ENCODE measurements at regions not wholly inside any gene's neighbourhood (a gene's known extent, or its start where the extent isn't known, plus 50 kb on each side); places are given as distances from the start of the nearest gene placed in this dataset.

GRCh38 chr3:27641271-27641800 lies 80.8 kb downstream of the EOMES start:
- Histone ChIP-seq H4K20me1 (ENCODE audit: insufficient read depth) (no peaks in the 10 kb centered on the region), H3F3A (replicated peaks; ENCODE audit: insufficient read depth) (no peaks in the 10 kb centered on the region), H3K9me3 (no peaks in the 10 kb centered on the region), H3K27ac (ENCODE audit: low read depth in 2 of 2, low read length in 1 of 2) (no peak overlapping the region), H3K79me2 (ENCODE audit: insufficient read depth) (no peaks in the 10 kb centered on the region), H3K4me1 (ENCODE audit: control insufficient read depth in 1 of 2, insufficient read depth in 2 of 2, low read depth in 1 of 2, low read length in 1 of 2) (no peaks in the 10 kb centered on the region), H3K36me3 (replicated peaks in 1 of 2; ENCODE audit: control insufficient read depth in 1 of 2, insufficient read depth in 2 of 2, low read length in 1 of 2) (no peaks in the 10 kb centered on the region), H2AFZ (ENCODE audit: low read depth) (no peak overlapping the region), H3K4me2 (no peak overlapping the region), H3K27me3 (ENCODE audit: insufficient read depth) (no peaks in the 10 kb centered on the region), H3K9me2 (no peaks in the 10 kb centered on the region), H3K9ac (no peak overlapping the region), H3K4me3 (ENCODE audit: low read depth in 2 of 2, low read length in 1 of 2) (no peak overlapping the region)
- TF ChIP-seq NRF1 (IDR thresholded peaks at IDR 0.05; ENCODE audit: low read depth, low read length) = no peak
- TF ChIP-seq TEAD4 (IDR thresholded peaks at IDR 0.05; ENCODE audit: borderline replicate concordance, insufficient read depth) = no peak
- TF ChIP-seq YY1 (IDR thresholded peaks at IDR 0.05; ENCODE audit: low read depth) = no peak
- TF ChIP-seq ELF1 (IDR thresholded peaks at IDR 0.05) = no peak
- no peak for TF ChIP-seq RFX5 (IDR thresholded peaks at IDR 0.05; ENCODE audit: low read length)
- TF ChIP-seq RXRA (IDR thresholded peaks at IDR 0.05; ENCODE audit: borderline replicate concordance, low read depth) = no peak
- no peak for TF ChIP-seq GATA2 (CRISPR knock-in tag; IDR thresholded peaks at IDR 0.05)
- no peak for TF ChIP-seq RCOR1 (IDR thresholded peaks at IDR 0.05; ENCODE audit: low read length)
- TF ChIP-seq CTCF (IDR thresholded peaks at IDR 0.05) = no peak
- TF ChIP-seq REST (IDR thresholded peaks at IDR 0.05; ENCODE audit: low read depth, low read length) = no peak
- TF ChIP-seq USF1 (IDR thresholded peaks at IDR 0.05; ENCODE audit: borderline replicate concordance, low read depth) = no peak
- ChIA-PET CTCF (interaction anchor here (0.8 to 1.3 kb wide), 2 partner anchors 17 to 330 kb away, joined by 3 read pairs; no protein-coding TSS in a partner anchor), POLR2A (no interaction called here)
- 100% methylated on average over 1 of the region's 1 CpG for WGBS (ENCODE audit: low lambda C conversion rate)
- DNase-seq = no peak

GRCh38 chr3:27639271-27639670 lies 82.9 kb downstream of the EOMES start:
- TF ChIP-seq NFIC (IDR thresholded peaks at IDR 0.05; ENCODE audit: borderline replicate concordance) = no peak
- TF ChIP-seq GATA2 (CRISPR knock-in tag; IDR thresholded peaks at IDR 0.05) = no peak
- TF ChIP-seq EZH2phosphoT487 (IDR thresholded peaks at IDR 0.05; ENCODE audit: borderline replicate concordance, low read depth) = no peak
- no peak for TF ChIP-seq TEAD4 (IDR thresholded peaks at IDR 0.05; ENCODE audit: borderline replicate concordance, insufficient read depth)
- no peak for TF ChIP-seq TCF12 (IDR thresholded peaks at IDR 0.05)
- TF ChIP-seq ELF1 (IDR thresholded peaks at IDR 0.05) = no peak
- TF ChIP-seq MAX (IDR thresholded peaks at IDR 0.05; ENCODE audit: low read depth) = no peak
- no peak for TF ChIP-seq RFX5 (IDR thresholded peaks at IDR 0.05; ENCODE audit: low read length)
- no peak for TF ChIP-seq PBX3 (IDR thresholded peaks at IDR 0.05)
- no peak for TF ChIP-seq YY1 (IDR thresholded peaks at IDR 0.05; ENCODE audit: low read depth)
- no peak for TF ChIP-seq RCOR1 (IDR thresholded peaks at IDR 0.05; ENCODE audit: low read length)
- POLR2A ChIA-PET = no interaction called here
- DNase-seq = no peak
- 86% methylated on average over 2 of the region's 2 CpGs for WGBS (ENCODE audit: low lambda C conversion rate)
- H3K27me3 ChIP-seq (ENCODE audit: insufficient read depth) = no peaks in the 10 kb centered on the region
- H3K9me3 ChIP-seq = no peaks in the 10 kb centered on the region
- no peaks in the 10 kb centered on the region for H3K79me2 ChIP-seq (ENCODE audit: insufficient read depth)
- H3K4me2 ChIP-seq = no peak overlapping the region
- no peak overlapping the region for H3K4me3 ChIP-seq (ENCODE audit: low read depth in 2 of 2, low read length in 1 of 2)
- H3K4me1 ChIP-seq (ENCODE audit: control insufficient read depth in 1 of 2, insufficient read depth in 2 of 2, low read depth in 1 of 2, low read length in 1 of 2) = no peaks in the 10 kb centered on the region
- H3F3A ChIP-seq (replicated peaks; ENCODE audit: insufficient read depth) = no peaks in the 10 kb centered on the region
- H2AFZ ChIP-seq (ENCODE audit: low read depth) = no peak overlapping the region
- no peak overlapping the region for H3K27ac ChIP-seq (ENCODE audit: low read depth in 2 of 2, low read length in 1 of 2)
- H3K9me2 ChIP-seq = no peaks in the 10 kb centered on the region
- no peak overlapping the region for H3K9ac ChIP-seq
- H3K36me3 ChIP-seq (replicated peaks in 1 of 2; ENCODE audit: control insufficient read depth in 1 of 2, insufficient read depth in 2 of 2, low read length in 1 of 2) = no peaks in the 10 kb centered on the region
- CTCF ChIA-PET = no interaction called here
- H4K20me1 ChIP-seq (ENCODE audit: insufficient read depth) = no peaks in the 10 kb centered on the region
